ENCODE measurements at regions not wholly inside any gene's neighbourhood (a gene's known extent, or its start where the extent isn't known, plus 50 kb on each side); places are given as distances from the start of the nearest gene placed in this dataset.

DNA sequence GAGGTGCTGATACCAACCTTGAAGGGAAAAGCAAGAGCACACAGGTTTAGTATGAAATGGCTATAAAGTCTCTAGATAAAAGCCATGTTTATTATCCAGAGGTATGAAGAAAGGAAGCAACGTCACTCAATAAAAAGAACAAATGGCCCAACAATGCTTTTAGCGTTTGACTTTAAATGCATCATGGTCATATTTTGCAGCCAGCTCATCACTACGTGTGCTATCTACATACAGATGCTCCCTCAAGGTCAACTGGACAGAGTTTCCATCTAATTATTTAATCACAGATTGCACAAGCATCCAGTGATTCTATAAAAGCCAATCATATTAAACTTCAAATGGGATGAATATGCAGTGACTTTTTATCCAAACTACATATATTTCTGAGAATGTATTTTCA lies 127.6 kb upstream of the SYNDIG1 start:
- Mint-ChIP-seq H3K4me3 (no peak overlapping the region), H3K4me1 (no peaks in the 10 kb centered on the region), H3K27me3 (ENCODE audit: low read depth in 2 of 2) (peaks cover 5 to 17% of the 10 kb centered on the region in 2 donors), H3K9me3 (no peaks in the 10 kb centered on the region), H3K36me3 (no peaks in the 10 kb centered on the region), H3K27ac (no peak overlapping the region)
- H3K9me3 ChIP-seq (ENCODE audit: control insufficient read depth, insufficient read depth, low read length): no peaks in the 10 kb centered on the region
- no peak for DNase-seq
- TF ChIP-seq, protein P1, sequence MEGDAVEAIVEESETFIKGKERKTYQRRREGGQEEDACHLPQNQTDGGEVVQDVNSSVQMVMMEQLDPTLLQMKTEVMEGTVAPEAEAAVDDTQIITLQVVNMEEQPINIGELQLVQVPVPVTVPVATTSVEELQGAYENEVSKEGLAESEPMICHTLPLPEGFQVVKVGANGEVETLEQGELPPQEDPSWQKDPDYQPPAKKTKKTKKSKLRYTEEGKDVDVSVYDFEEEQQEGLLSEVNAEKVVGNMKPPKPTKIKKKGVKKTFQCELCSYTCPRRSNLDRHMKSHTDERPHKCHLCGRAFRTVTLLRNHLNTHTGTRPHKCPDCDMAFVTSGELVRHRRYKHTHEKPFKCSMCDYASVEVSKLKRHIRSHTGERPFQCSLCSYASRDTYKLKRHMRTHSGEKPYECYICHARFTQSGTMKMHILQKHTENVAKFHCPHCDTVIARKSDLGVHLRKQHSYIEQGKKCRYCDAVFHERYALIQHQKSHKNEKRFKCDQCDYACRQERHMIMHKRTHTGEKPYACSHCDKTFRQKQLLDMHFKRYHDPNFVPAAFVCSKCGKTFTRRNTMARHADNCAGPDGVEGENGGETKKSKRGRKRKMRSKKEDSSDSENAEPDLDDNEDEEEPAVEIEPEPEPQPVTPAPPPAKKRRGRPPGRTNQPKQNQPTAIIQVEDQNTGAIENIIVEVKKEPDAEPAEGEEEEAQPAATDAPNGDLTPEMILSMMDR (IDR thresholded peaks at IDR 0.05): no peak
- no peak for ATAC-seq
- no peaks in the 10 kb centered on the region for H3K4me1 ChIP-seq (ENCODE audit: control insufficient read depth, insufficient read depth, low read length)
- H3K27ac ChIP-seq (ENCODE audit: low read length): no peak overlapping the region
- intact Hi-C loops (cut with micrococcal nuclease): no loop called here
- H3K27me3 ChIP-seq (ENCODE audit: control insufficient read depth, insufficient read depth, low read length): no peaks in the 10 kb centered on the region
- no peaks in the 10 kb centered on the region for H3K36me3 ChIP-seq (ENCODE audit: control insufficient read depth, insufficient read depth, low read length)
- 94% methylated on average over 3 of the region's 3 CpGs for WGBS (ENCODE audit: insufficient coverage)
- H3K4me3 ChIP-seq (ENCODE audit: low read length): no peak overlapping the region

DNA sequence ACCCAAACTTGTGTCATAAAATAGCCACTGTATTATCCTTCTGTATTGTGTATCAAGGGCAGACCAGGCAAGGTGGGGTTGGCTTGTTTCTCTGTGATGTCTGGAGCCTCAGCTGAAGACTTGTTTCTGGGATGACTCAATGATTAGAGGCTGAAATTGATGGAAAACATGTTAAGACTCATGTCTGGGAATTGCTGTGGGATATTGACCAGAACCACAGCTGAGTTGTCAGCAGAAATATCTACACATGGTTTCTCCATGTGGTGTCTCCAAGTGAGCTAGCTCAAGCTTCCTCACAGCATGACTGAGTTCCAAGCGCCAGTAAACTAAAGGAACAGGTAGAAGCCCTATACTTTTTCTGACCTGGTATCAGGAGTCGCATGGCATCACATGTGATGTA lies 128.5 kb upstream of the SYNDIG1 start:
- intact Hi-C loops (cut with micrococcal nuclease): no loop called here
- no peaks in the 10 kb centered on the region for H3K4me1 ChIP-seq (ENCODE audit: control insufficient read depth, insufficient read depth, low read length)

DNA sequence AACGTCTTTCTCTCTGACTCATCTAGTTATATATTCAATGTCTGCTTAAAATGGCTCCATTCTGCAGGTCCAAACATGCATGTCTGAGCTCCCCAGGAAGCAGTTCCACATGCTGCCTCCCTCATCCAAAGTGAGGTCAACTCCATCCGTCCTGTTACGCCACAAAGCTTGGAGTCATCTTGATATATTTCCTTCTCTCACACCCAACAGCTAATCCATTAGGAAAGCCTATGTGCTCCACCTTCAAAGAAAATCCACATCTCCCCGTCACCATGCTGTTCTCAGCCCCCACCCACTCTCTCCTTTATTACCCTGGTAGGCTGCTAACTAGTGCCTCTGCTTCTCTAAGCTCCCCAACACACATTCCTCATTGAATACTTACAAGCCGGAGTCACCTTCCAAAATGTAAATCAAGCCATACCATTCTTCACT lies 130.2 kb upstream of the SYNDIG1 start:
- no peak for ATAC-seq
- H3K9me3 Mint-ChIP-seq: no peaks in the 10 kb centered on the region
- no peaks in the 10 kb centered on the region for H3K36me3 Mint-ChIP-seq

More for the DNA sequence above, 128.5 kb upstream of the SYNDIG1 start:
- Histone ChIP-seq H3K9me3 (ENCODE audit: control insufficient read depth, insufficient read depth, low read length) (no peaks in the 10 kb centered on the region), H3K27ac (ENCODE audit: low read length) (no peak overlapping the region), H3K36me3 (ENCODE audit: control insufficient read depth, insufficient read depth, low read length) (no peaks in the 10 kb centered on the region), H3K27me3 (ENCODE audit: control insufficient read depth, insufficient read depth, low read length) (no peaks in the 10 kb centered on the region), H3K4me3 (ENCODE audit: low read length) (no peak overlapping the region)
- H3K36me3 Mint-ChIP-seq: no peaks in the 10 kb centered on the region
- ATAC-seq (no peak), DNase-seq (no peak)
- no peaks in the 10 kb centered on the region for H3K4me1 Mint-ChIP-seq
- peaks cover 2 to 17% of the 10 kb centered on the region in 2 donors for H3K27me3 Mint-ChIP-seq (ENCODE audit: low read depth in 2 of 2)
- 91% methylated on average over 2 of the region's 2 CpGs for WGBS (ENCODE audit: insufficient coverage)
- TF ChIP-seq, protein P1 (IDR thresholded peaks at IDR 0.05): no peak
- H3K4me3 Mint-ChIP-seq: no peak overlapping the region
- no peaks in the 10 kb centered on the region for H3K9me3 Mint-ChIP-seq
- H3K27ac Mint-ChIP-seq: no peak overlapping the region

DNA sequence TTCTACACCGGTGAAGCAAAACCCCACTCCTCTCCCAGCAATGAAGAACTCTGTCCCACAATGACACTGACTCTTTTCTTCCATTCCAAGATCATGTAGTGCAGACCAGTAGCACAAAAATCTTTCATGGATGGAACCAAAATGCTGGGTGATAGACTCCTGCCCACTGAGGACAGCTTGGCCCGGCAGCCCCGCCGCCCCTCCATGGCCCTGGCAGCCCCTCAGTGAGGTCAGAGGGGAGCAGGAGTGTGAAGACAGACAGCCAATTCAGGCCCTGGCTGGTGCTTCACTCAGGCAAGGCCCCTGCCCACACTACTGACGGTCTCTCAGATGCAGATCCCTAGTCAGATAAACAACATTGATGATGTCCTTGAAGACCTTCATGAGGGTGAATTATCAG lies 131.9 kb upstream of the SYNDIG1 start:
- no peaks in the 10 kb centered on the region for H3K9me3 Mint-ChIP-seq
- WGBS (ENCODE audit: insufficient coverage): 83% methylated on average over 5 of the region's 5 CpGs
- no peaks in the 10 kb centered on the region for H3K4me1 Mint-ChIP-seq
- intact Hi-C loops (cut with micrococcal nuclease): no loop called here
- no peaks in the 10 kb centered on the region for H3K36me3 Mint-ChIP-seq
- peaks cover 6% of the 10 kb centered on the region in 2 donors for H3K27me3 Mint-ChIP-seq (ENCODE audit: low read depth in 2 of 2)
- H3K4me3 ChIP-seq (ENCODE audit: low read length): no peak overlapping the region
- no peak overlapping the region for H3K27ac Mint-ChIP-seq
- no peak for ATAC-seq
- DNase-seq: no peak
- no peaks in the 10 kb centered on the region for H3K4me1 ChIP-seq (ENCODE audit: control insufficient read depth, insufficient read depth, low read length)
- TF ChIP-seq, protein P1 (IDR thresholded peaks at IDR 0.05): no peak
- no peak overlapping the region for H3K27ac ChIP-seq (ENCODE audit: low read length)
- H3K27me3 ChIP-seq (ENCODE audit: control insufficient read depth, insufficient read depth, low read length): no peaks in the 10 kb centered on the region
- no peak overlapping the region for H3K4me3 Mint-ChIP-seq
- no peaks in the 10 kb centered on the region for H3K9me3 ChIP-seq (ENCODE audit: control insufficient read depth, insufficient read depth, low read length)
- no peaks in the 10 kb centered on the region for H3K36me3 ChIP-seq (ENCODE audit: control insufficient read depth, insufficient read depth, low read length)

More for the DNA sequence above, 130.2 kb upstream of the SYNDIG1 start:
- no peak overlapping the region for H3K4me3 ChIP-seq (ENCODE audit: low read length)
- Mint-ChIP-seq H3K4me1 (no peaks in the 10 kb centered on the region), H3K4me3 (no peak overlapping the region), H3K27ac (no peak overlapping the region), H3K27me3 (ENCODE audit: low read depth in 2 of 2) (peaks cover 6 to 13% of the 10 kb centered on the region in 2 donors)
- H3K9me3 ChIP-seq (ENCODE audit: control insufficient read depth, insufficient read depth, low read length): no peaks in the 10 kb centered on the region
- H3K27ac ChIP-seq (ENCODE audit: low read length): no peak overlapping the region
- H3K27me3 ChIP-seq (ENCODE audit: control insufficient read depth, insufficient read depth, low read length): no peaks in the 10 kb centered on the region
- no peaks in the 10 kb centered on the region for H3K4me1 ChIP-seq (ENCODE audit: control insufficient read depth, insufficient read depth, low read length)
- WGBS (ENCODE audit: insufficient coverage): 93% methylated on average over 5 of the region's 5 CpGs
- intact Hi-C loops (cut with micrococcal nuclease): no loop called here
- H3K36me3 ChIP-seq (ENCODE audit: control insufficient read depth, insufficient read depth, low read length): no peaks in the 10 kb centered on the region
- DNase-seq: no peak
- TF ChIP-seq, protein P1 (IDR thresholded peaks at IDR 0.05): no peak
